ENCODE measurements at regions not wholly inside any gene's neighbourhood (a gene's known extent, or its start where the extent isn't known, plus 50 kb on each side); places are given as distances from the start of the nearest gene placed in this dataset.
"Not testable (repeated sequence)": the region's sequence is repeated elsewhere in the genome, so short reads cannot be mapped to it uniquely, and the experiment has no call there.

DNA sequence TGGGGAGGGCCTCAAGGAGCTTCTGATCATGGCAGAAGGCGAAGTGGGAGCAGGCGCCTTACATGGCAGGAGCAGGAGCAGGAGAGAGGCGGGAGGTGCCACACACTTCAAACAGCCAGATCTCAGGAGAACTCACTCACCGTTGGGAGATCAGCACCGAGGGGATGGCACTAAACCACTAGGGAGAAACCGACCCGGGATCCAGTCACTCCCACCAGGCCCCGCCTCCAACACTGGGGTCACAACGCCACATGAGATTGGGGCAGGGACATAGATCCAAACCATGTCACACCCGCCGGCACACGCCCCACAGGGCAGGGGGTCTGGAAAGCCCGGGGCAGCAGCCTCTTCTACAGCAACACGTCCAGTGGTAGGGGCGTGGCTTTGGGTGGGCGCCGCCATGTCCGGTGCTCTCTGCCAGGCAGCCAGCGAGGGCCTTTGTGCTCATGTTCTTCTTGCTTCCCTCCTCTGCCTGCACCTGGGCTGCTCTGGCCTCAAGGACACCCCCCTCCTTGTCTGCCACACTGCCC is 233.8 kb upstream of the SHH start:
- H3K4me3 ChIP-seq (ENCODE audit: low read depth, low read length) = no peak overlapping the region
- H3K27ac ChIP-seq (ENCODE audit: low read depth, low read length) = no peak overlapping the region
- H3K4me1 ChIP-seq (ENCODE audit: control insufficient read depth, insufficient read depth, low read length) = no peaks in the 10 kb centered on the region
- no peaks in the 10 kb centered on the region for H3K36me3 ChIP-seq (ENCODE audit: control insufficient read depth, insufficient read depth, low read length)
- H3K27me3 ChIP-seq (ENCODE audit: control insufficient read depth, insufficient read depth, low read length) = peaks cover 10% of the 10 kb centered on the region
- no peak overlapping the region for H3K9ac ChIP-seq (ENCODE audit: low read length)
- peaks cover 6% of the 10 kb centered on the region; the same call in 1 of the 2 replicates for H3K9me3 ChIP-seq (ENCODE audit: control insufficient read depth, insufficient read depth, low read depth, low read length)

DNA sequence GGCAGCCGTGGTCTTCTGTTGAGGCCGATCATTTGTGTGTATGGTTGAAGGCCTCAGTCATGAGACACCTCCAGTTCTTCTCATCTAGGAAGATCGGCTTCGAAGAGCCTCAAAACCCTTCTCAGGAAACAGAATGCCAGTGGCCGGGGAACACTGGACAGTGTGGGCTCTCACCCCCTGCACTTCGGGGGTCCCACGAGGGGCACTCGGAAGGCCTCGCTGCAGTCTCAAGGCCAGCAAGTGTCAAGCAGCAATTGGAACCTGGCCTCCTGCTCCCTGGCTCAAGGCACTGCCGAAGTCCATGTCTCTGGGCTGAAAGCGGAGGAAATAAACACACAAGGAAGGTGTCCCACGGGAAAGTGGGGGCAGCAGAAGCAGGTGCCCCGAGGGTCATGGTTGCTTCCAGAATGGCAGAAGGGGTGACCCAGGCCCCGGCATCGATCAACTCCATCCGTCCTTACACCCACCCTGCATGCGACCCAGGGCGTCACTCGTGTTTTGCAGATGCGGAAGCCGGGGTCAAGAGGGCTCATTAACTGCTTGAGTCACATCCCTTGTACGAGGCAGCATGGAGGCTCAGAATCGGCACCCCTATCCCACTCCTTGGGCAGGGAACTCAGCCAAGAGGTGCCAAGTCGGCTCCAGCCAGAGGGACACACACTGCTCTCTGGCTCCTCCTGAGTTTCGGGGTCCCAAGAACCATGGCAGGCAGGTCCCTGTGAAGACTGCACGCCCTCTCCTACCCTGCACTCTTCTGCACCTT is 231.3 kb upstream of the SHH start:
- H3K27me3 ChIP-seq (ENCODE audit: control insufficient read depth, insufficient read depth, low read length) = peaks cover 10% of the 10 kb centered on the region
- H3K36me3 ChIP-seq (ENCODE audit: control insufficient read depth, insufficient read depth, low read length) = no peaks in the 10 kb centered on the region
- H3K4me3 ChIP-seq (ENCODE audit: low read depth, low read length) = no peak overlapping the region
- H3K9me3 ChIP-seq (ENCODE audit: control insufficient read depth, insufficient read depth, low read depth, low read length) = peaks cover 6% of the 10 kb centered on the region; the same call in 1 of the 2 replicates
- H3K27ac ChIP-seq (ENCODE audit: low read depth, low read length) = no peak overlapping the region
- H3K4me1 ChIP-seq (ENCODE audit: control insufficient read depth, insufficient read depth, low read length) = no peaks in the 10 kb centered on the region
- no peak overlapping the region for H3K9ac ChIP-seq (ENCODE audit: low read length)

DNA sequence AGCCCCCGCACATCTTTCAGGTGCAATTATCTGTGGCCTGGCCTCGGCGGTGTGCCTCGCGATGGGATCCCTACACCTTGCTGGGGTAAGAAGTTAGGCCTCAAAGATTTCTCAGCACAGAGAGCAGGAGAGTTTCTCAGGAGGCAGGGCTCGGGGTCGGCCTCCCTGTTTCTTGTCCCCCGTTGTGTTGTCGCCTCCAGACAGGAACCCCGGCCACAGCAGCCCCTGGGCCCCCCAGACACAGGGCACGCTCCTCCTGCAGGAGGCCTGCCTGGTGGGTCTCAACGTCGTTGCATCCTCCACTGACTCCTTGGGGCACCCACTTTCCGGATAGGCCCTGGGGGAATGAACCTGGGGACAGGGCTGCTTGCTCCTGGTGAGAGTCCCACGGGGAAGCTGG is 229.1 kb upstream of the SHH start:
- H3K36me3 ChIP-seq (ENCODE audit: control insufficient read depth, insufficient read depth, low read length) = no peaks in the 10 kb centered on the region
- no peak overlapping the region for H3K9ac ChIP-seq (ENCODE audit: low read length)
- H3K27ac ChIP-seq (ENCODE audit: low read depth, low read length) = no peak overlapping the region
- no peaks in the 10 kb centered on the region for H3K9me3 ChIP-seq (ENCODE audit: control insufficient read depth, insufficient read depth, low read depth, low read length)
- no peak overlapping the region for H3K4me3 ChIP-seq (ENCODE audit: low read depth, low read length)
- peaks cover 10% of the 10 kb centered on the region for H3K27me3 ChIP-seq (ENCODE audit: control insufficient read depth, insufficient read depth, low read length)
- no peaks in the 10 kb centered on the region for H3K4me1 ChIP-seq (ENCODE audit: control insufficient read depth, insufficient read depth, low read length)

DNA sequence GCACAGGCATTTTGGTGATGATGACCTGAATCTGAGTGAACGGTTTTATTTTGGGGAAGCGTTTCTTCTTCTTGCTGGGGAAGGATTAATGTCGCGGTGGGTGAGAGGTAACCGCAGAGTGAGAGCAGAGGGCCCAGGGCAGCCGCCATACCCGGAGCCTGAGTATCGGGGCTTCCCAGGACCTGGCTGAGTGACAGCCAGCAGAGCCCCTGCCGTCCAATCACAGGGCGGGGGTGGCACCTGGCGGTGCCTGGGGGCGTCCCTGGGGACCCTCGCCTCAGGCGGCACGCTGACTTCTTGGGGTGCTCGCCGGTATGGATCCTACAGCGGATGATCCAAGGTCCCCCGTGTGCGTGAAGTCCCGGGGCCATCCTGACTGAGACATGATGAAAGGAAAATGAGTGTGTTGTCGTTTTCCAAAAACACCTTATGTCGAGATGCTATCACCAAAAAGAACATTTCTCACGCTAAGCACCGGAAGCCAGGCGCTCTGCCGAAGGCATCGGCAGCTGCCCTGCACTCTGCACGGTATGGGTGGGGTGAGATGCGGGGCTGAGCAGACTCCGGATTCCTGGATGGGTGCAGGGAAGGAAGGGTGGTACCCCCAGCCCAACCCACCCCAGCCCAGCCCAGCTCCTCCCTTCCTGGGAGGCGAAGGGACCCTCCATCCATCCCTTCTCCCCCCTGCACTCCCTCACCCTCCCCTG is 227.9 kb upstream of the SHH start:
- no peak overlapping the region for H3K4me3 ChIP-seq (ENCODE audit: low read depth, low read length)
- no peaks in the 10 kb centered on the region for H3K4me1 ChIP-seq (ENCODE audit: control insufficient read depth, insufficient read depth, low read length)
- H3K9me3 ChIP-seq (ENCODE audit: control insufficient read depth, insufficient read depth, low read depth, low read length) = no peaks in the 10 kb centered on the region
- no peak overlapping the region for H3K27ac ChIP-seq (ENCODE audit: low read depth, low read length)
- peaks cover 10% of the 10 kb centered on the region for H3K27me3 ChIP-seq (ENCODE audit: control insufficient read depth, insufficient read depth, low read length)
- no peaks in the 10 kb centered on the region for H3K36me3 ChIP-seq (ENCODE audit: control insufficient read depth, insufficient read depth, low read length)
- no peak overlapping the region for H3K9ac ChIP-seq (ENCODE audit: low read length)

DNA sequence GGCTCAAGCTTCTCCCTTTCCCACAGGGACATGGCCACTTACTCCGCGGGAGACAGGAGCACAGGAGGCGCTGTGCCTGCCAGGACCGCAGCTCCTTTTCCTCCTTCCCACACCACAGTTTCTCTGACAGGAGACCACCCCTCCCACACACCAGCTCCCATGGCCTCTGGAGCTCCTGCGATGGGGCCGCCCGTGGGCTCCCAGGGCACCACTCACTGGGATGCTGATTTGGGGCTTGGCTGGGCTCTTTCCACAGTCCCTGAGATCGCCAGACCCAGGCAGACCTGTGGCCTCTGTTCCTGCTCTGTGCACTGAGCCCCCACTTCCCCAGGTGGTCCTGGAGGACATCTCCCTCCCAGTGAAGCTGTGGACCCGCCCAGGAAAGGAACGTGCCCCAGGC is 226.9 kb upstream of the SHH start:
- H3K4me1 ChIP-seq (ENCODE audit: control insufficient read depth, insufficient read depth, low read length) = no peaks in the 10 kb centered on the region
- H3K9me3 ChIP-seq (ENCODE audit: control insufficient read depth, insufficient read depth, low read depth, low read length) = no peaks in the 10 kb centered on the region
- no peaks in the 10 kb centered on the region for H3K36me3 ChIP-seq (ENCODE audit: control insufficient read depth, insufficient read depth, low read length)
- H3K27ac ChIP-seq (ENCODE audit: low read depth, low read length) = no peak overlapping the region
- H3K4me3 ChIP-seq (ENCODE audit: low read depth, low read length) = no peak overlapping the region
- H3K9ac ChIP-seq (ENCODE audit: low read length) = no peak overlapping the region
- H3K27me3 ChIP-seq (ENCODE audit: control insufficient read depth, insufficient read depth, low read length) = peaks cover 10% of the 10 kb centered on the region

DNA sequence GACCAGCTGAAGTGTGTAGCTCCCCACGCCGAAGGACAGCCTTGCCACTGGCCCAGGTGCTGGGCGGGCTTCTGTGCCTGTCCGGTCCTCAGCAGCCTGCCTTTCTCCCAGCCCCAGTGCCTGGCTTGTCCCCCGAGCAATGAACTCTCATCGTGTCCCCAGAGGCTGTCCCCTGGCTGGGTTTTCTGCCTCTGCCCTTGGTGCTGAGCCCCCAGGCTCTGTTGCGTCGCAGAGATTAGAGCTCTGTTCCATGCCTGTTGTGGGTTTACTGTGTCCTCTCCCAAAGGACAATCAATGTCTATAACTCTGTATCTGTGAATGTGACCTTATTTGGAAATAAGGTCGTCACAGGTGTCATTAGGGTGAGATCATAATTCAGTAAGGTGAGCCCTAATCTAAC is 226.1 kb upstream of the SHH start:
- no peaks in the 10 kb centered on the region for H3K9me3 ChIP-seq (ENCODE audit: control insufficient read depth, insufficient read depth, low read depth, low read length)
- H3K27me3 ChIP-seq (ENCODE audit: control insufficient read depth, insufficient read depth, low read length) = peaks cover 2% of the 10 kb centered on the region
- no peak overlapping the region for H3K27ac ChIP-seq (ENCODE audit: low read depth, low read length)
- H3K4me3 ChIP-seq (ENCODE audit: low read depth, low read length) = no peak overlapping the region
- H3K9ac ChIP-seq (ENCODE audit: low read length) = no peak overlapping the region
- H3K4me1 ChIP-seq (ENCODE audit: control insufficient read depth, insufficient read depth, low read length) = no peaks in the 10 kb centered on the region
- no peaks in the 10 kb centered on the region for H3K36me3 ChIP-seq (ENCODE audit: control insufficient read depth, insufficient read depth, low read length)

DNA sequence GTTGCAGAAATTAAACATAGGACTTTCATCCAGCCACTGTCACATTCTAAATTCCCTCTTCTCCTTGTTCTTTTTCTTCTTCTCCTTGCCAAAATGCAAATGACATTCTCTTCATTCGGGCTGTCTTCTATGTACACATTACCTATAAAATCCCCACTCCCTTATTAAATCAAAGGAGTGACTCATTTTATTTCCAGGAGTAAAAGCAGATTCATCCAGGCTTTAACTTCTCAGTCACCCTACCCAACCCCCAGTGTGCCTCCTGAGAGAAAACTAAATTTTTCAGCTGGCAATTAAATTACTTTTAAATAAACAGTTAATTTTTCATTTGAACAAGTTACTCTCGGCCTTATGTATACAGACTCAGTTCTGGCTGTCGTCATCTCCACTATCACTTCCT is 223.9 kb upstream of the SHH start:
- Histone ChIP-seq H3K4me3 (ENCODE audit: low read depth, low read length) (no peak overlapping the region), H3K27me3 (ENCODE audit: control insufficient read depth, insufficient read depth, low read length) (no peaks in the 10 kb centered on the region; the same call in 1 of the 2 replicates), H3K4me1 (ENCODE audit: control insufficient read depth, insufficient read depth, low read length) (no peaks in the 10 kb centered on the region), H3K36me3 (ENCODE audit: control insufficient read depth, insufficient read depth, low read length) (no peaks in the 10 kb centered on the region), H3K9ac (ENCODE audit: low read length) (no peak overlapping the region), H3K9me3 (ENCODE audit: control insufficient read depth, insufficient read depth, low read depth, low read length) (no peaks in the 10 kb centered on the region), H3K27ac (ENCODE audit: low read depth, low read length) (no peak overlapping the region)

DNA sequence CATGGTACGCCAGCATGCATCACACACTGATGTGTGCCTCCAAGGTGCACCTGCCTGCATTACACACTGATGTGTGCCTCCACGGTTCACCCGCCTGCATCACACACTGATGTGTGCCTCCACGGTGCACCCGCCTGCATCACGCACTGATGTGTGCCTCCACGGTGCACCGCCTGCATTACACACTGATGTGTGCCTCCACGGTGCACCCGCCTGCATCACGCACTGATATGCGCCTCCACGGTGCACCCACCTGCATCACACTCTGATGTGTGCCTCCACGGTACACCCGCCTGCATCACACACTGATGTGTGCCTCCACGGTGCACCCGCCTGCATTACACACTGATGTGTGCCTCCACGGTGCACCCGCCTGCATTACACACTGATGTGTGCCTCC is 223.1 kb upstream of the SHH start:
- not testable (repeated sequence) for H3K36me3 ChIP-seq (ENCODE audit: control insufficient read depth, insufficient read depth, low read length); H3K27me3 ChIP-seq (ENCODE audit: control insufficient read depth, insufficient read depth, low read length); H3K4me1 ChIP-seq (ENCODE audit: control insufficient read depth, insufficient read depth, low read length); H3K9me3 ChIP-seq (ENCODE audit: control insufficient read depth, insufficient read depth, low read depth, low read length); H3K4me3 ChIP-seq (ENCODE audit: low read depth, low read length); H3K27ac ChIP-seq (ENCODE audit: low read depth, low read length); H3K9ac ChIP-seq (ENCODE audit: low read length)

DNA sequence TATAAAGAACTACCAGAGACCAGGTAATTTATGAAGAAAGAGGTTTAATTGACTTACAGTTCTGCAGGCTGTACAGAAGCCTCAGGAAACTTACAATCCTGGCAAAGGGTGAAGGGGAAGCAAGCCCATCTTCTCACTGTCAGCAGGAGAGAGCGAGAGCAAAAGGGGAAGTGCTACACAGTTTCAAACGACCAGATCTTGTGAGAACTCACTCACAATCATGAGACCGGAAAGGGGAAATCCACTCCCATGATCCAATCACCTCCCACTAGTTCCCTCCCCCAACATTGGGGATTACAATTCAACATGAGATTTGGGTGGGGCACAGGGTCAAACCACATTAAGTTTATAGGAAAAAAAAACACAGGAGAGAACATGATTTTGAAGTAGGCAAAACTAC is 222.1 kb upstream of the SHH start:
- no peaks in the 10 kb centered on the region for H3K9me3 ChIP-seq (ENCODE audit: control insufficient read depth, insufficient read depth, low read depth, low read length)
- H3K36me3 ChIP-seq (ENCODE audit: control insufficient read depth, insufficient read depth, low read length) = no peaks in the 10 kb centered on the region
- no peaks in the 10 kb centered on the region; the same call in 1 of the 2 replicates for H3K27me3 ChIP-seq (ENCODE audit: control insufficient read depth, insufficient read depth, low read length)
- no peak overlapping the region for H3K4me3 ChIP-seq (ENCODE audit: low read depth, low read length)
- H3K9ac ChIP-seq (ENCODE audit: low read length) = no peak overlapping the region
- H3K4me1 ChIP-seq (ENCODE audit: control insufficient read depth, insufficient read depth, low read length) = no peaks in the 10 kb centered on the region
- H3K27ac ChIP-seq (ENCODE audit: low read depth, low read length) = no peak overlapping the region

DNA sequence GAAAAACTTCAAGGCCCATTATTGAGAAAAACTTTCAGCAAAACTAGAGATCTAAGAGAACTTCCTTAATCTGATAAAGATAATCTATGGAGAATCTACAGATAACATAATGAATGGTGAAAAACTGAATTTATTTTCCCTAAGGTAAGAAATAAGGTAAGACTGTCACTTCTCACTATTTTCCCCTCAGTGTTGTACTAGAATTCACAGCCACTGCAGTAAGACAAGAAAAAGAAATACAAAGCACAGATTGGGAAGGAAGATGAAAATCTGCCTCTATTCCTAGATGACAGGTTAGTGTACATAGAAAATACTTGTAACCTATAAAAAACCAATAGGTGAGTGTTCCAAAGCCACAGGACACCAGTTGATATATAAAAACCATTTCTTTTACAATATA is 220.7 kb upstream of the SHH start:
- Histone ChIP-seq H3K36me3 (ENCODE audit: control insufficient read depth, insufficient read depth, low read length) (no peaks in the 10 kb centered on the region), H3K4me1 (ENCODE audit: control insufficient read depth, insufficient read depth, low read length) (no peaks in the 10 kb centered on the region), H3K4me3 (ENCODE audit: low read depth, low read length) (no peak overlapping the region), H3K9ac (ENCODE audit: low read length) (no peak overlapping the region), H3K27me3 (ENCODE audit: control insufficient read depth, insufficient read depth, low read length) (no peaks in the 10 kb centered on the region; the same call in 1 of the 2 replicates), H3K27ac (ENCODE audit: low read depth, low read length) (no peak overlapping the region), H3K9me3 (ENCODE audit: control insufficient read depth, insufficient read depth, low read depth, low read length) (no peaks in the 10 kb centered on the region)

All from HUES6 (cell line).